ENCODE measurements at regions not wholly inside any gene's neighbourhood (a gene's known extent, or its start where the extent isn't known, plus 50 kb on each side); places are given as distances from the start of the nearest gene placed in this dataset.

DNA sequence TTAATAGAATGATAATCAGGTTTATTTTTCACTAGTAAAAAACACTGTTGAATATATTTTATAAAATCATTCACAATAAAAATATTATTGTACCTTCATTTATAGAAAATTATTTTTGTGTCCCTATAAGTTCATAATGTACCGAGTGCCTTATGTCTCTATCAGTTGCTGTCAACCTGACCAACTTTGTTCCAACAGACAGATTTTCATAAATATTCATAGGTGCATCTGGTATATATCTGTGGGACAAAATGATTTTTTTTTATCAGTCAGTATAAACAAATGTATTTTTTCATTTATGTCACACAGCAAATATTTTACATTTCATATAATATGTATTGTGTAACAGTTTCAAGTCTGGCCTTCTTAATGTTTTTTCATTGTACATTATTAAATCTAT, 195.9 kb downstream of the HGF start:
- TF ChIP-seq TAF1 (IDR thresholded peaks at IDR 0.05; ENCODE audit: borderline replicate concordance, insufficient read depth, low read length) (no peak), POLR2AphosphoS5 (IDR thresholded peaks at IDR 0.05; ENCODE audit: low read depth, low read length) (no peak), SIN3A (IDR thresholded peaks at IDR 0.05; ENCODE audit: borderline replicate concordance, insufficient read depth, low read length) (no peak), FOXP2 (optimal IDR thresholded peaks at IDR 0.05; ENCODE audit: borderline replicate concordance, extremely low read depth, extremely low read length, insufficient read depth) (no peak)
- TF ChIP-seq, protein P1, sequence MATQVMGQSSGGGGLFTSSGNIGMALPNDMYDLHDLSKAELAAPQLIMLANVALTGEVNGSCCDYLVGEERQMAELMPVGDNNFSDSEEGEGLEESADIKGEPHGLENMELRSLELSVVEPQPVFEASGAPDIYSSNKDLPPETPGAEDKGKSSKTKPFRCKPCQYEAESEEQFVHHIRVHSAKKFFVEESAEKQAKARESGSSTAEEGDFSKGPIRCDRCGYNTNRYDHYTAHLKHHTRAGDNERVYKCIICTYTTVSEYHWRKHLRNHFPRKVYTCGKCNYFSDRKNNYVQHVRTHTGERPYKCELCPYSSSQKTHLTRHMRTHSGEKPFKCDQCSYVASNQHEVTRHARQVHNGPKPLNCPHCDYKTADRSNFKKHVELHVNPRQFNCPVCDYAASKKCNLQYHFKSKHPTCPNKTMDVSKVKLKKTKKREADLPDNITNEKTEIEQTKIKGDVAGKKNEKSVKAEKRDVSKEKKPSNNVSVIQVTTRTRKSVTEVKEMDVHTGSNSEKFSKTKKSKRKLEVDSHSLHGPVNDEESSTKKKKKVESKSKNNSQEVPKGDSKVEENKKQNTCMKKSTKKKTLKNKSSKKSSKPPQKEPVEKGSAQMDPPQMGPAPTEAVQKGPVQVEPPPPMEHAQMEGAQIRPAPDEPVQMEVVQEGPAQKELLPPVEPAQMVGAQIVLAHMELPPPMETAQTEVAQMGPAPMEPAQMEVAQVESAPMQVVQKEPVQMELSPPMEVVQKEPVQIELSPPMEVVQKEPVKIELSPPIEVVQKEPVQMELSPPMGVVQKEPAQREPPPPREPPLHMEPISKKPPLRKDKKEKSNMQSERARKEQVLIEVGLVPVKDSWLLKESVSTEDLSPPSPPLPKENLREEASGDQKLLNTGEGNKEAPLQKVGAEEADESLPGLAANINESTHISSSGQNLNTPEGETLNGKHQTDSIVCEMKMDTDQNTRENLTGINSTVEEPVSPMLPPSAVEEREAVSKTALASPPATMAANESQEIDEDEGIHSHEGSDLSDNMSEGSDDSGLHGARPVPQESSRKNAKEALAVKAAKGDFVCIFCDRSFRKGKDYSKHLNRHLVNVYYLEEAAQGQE (IDR thresholded peaks at IDR 0.05; ENCODE audit: insufficient read depth in 1 of 2, low read depth in 2 of 2, low read length in 2 of 2) = no peak

DNA sequence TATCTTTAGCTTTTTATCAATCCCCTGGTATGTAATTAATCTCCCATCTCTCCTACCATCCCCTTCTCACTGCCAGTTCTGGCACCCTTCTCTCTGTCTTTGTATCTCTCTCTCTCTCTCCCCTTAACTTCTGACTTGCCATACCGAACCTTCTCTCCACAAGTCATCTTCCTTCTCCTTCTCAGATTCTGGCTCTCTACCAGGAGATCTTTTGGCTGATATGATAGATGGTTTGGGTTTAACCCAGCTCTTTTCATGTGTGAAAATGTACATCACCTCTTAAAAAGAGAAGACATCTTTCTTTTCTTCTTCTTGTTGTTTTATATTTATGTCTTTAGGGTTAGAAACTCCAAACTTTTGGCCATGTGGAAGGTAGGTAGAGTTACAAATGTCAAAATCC, 196.7 kb downstream of the HGF start:
- no peak for TF ChIP-seq TAF1 (IDR thresholded peaks at IDR 0.05; ENCODE audit: borderline replicate concordance, insufficient read depth, low read length)
- TF ChIP-seq, protein P1 (IDR thresholded peaks at IDR 0.05; ENCODE audit: insufficient read depth in 1 of 2, low read depth in 2 of 2, low read length in 2 of 2) = no peak
- TF ChIP-seq FOXP2 (optimal IDR thresholded peaks at IDR 0.05; ENCODE audit: borderline replicate concordance, extremely low read depth, extremely low read length, insufficient read depth) = no peak
- TF ChIP-seq SIN3A (IDR thresholded peaks at IDR 0.05; ENCODE audit: borderline replicate concordance, insufficient read depth, low read length) = no peak
- TF ChIP-seq POLR2AphosphoS5 (IDR thresholded peaks at IDR 0.05; ENCODE audit: low read depth, low read length) = no peak

DNA sequence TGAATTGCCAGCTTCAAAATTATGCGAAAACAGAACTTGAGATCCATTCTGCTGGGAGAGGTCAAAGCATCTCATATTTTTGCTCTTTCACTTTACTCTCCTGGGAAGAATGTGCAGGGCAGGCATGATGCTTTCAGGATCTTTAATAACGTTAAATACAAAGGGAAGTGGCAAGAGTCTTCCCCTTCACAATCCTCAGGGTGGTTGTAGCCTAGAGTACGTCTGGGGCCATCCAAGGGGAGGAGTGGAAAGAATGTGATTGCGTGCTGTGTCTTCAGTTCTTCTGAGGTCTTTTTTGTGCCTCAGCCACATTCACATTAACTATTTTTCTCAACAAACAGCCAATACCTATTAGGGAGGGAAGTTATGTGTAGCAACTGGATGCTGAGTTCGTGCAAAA, 207.3 kb downstream of the HGF start:
- no peak for TF ChIP-seq POLR2AphosphoS5 (IDR thresholded peaks at IDR 0.05; ENCODE audit: low read depth, low read length)
- TF ChIP-seq SIN3A (IDR thresholded peaks at IDR 0.05; ENCODE audit: borderline replicate concordance, insufficient read depth, low read length) = no peak
- no peak for TF ChIP-seq FOXP2 (optimal IDR thresholded peaks at IDR 0.05; ENCODE audit: borderline replicate concordance, extremely low read depth, extremely low read length, insufficient read depth)
- TF ChIP-seq, protein P1 (IDR thresholded peaks at IDR 0.05; ENCODE audit: insufficient read depth in 1 of 2, low read depth in 2 of 2, low read length in 2 of 2) = no peak
- no peak for TF ChIP-seq TAF1 (IDR thresholded peaks at IDR 0.05; ENCODE audit: borderline replicate concordance, insufficient read depth, low read length)

DNA sequence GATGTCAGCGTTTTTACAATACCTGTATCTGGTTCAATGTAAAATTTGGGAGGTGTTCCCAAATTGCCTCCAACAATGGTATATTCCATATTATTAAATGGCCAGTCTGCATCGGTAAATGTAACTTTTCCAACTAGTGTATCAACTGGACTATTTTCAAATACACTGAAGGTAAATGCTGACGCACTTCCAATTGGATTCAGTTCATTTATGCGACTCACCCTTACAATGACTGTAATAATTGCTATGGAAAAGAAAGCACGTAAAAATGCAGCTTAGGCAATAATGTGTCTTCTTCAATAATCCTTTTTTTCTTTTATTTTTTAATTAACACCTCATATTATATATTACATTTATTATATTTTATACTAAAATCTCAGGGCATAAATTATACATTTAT, 209.1 kb downstream of the HGF start:
- TF ChIP-seq, protein P1 (IDR thresholded peaks at IDR 0.05; ENCODE audit: insufficient read depth in 1 of 2, low read depth in 2 of 2, low read length in 2 of 2) = no peak
- no peak for TF ChIP-seq POLR2AphosphoS5 (IDR thresholded peaks at IDR 0.05; ENCODE audit: low read depth, low read length)
- TF ChIP-seq FOXP2 (optimal IDR thresholded peaks at IDR 0.05; ENCODE audit: borderline replicate concordance, extremely low read depth, extremely low read length, insufficient read depth) = no peak
- TF ChIP-seq TAF1 (IDR thresholded peaks at IDR 0.05; ENCODE audit: borderline replicate concordance, insufficient read depth, low read length) = no peak
- TF ChIP-seq SIN3A (IDR thresholded peaks at IDR 0.05; ENCODE audit: borderline replicate concordance, insufficient read depth, low read length) = no peak

DNA sequence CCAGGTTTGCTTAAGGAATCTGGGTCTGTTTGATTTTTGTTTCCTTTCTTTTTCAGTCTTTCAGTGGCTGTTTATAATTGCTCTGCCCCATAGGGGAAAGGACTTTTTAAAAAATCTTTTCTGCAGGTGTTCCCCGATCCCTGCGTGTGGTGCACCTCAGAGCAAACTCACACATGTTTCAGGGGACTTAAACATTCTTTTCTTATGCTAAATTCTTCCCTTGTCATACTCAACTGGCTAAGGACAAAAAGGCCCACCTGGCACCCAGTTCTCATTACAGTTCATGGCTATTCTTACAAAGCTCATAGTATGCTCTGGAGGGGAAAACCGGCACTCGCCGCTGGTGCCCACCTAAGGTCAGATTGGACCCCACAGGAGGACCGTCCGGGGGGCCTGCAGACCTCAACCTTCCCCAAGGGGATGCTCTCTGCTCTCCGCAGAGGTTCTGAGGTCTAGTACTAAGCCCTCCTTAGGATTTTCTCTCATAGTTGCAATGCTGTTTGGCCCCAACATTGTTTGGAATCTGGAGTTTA, 220.3 kb downstream of the HGF start:
- no peak for TF ChIP-seq TAF1 (IDR thresholded peaks at IDR 0.05; ENCODE audit: borderline replicate concordance, insufficient read depth, low read length)

Measured in PFSK-1 (cell line).